GM12872 (cell line): ENCODE measurements at regions not wholly inside any gene's neighbourhood (a gene's known extent, or its start where the extent isn't known, plus 50 kb on each side); places are given as distances from the start of the nearest gene placed in this dataset.

Source experiments
- CTCF ChIP-seq: IDR thresholded peaks from 3 replicates; pipeline ENCODE4 v1.5.1; 2011; ENCODE audit warnings: low read depth, mild to moderate bottlenecking, low read length, moderate library complexity; ENCODE audit not compliant: insufficient read depth

- no peak for TF ChIP-seq CTCF
These were observed 95.9 kb upstream of the STX18 start for GRCh38 chr4:4637710-4638109.

- TF ChIP-seq CTCF, result no peak
These were observed 91.6 kb upstream of the STX18 start for GRCh38 chr4:4633431-4633830.

- TF ChIP-seq CTCF, result no peak
These were observed 89.3 kb upstream of the STX18 start for GRCh38 chr4:4631150-4631549.

GRCh38 chr4:4627906-4628305 is 86.1 kb upstream of the STX18 start:
- TF ChIP-seq CTCF, result no peak

- no peak for TF ChIP-seq CTCF
These were observed 85.3 kb upstream of the STX18 start for GRCh38 chr4:4627111-4627510.

GRCh38 chr4:4625488-4625887 is 83.6 kb upstream of the STX18 start:
- TF ChIP-seq CTCF, result no peak

GRCh38 chr4:4624276-4624897 is 82.5 kb upstream of the STX18 start:
- no peak for TF ChIP-seq CTCF

- no peak for TF ChIP-seq CTCF
These were observed 78.0 kb upstream of the STX18 start for GRCh38 chr4:4619821-4620220.
